H9 (cell line): ENCODE measurements at regions not wholly inside any gene's neighbourhood (a gene's known extent, or its start where the extent isn't known, plus 50 kb on each side); places are given as distances from the start of the nearest gene placed in this dataset.

ENCODE experiments used
- DNase-seq: peaks from one replicate; pipeline ENCODE4 v3.0.0-alpha.2; 2017
- H2AFZ ChIP-seq: one replicate; pipeline ENCODE4 v1.6.1; 2013; ENCODE audit warnings: mild to moderate bottlenecking, low read length, control low read depth, moderate library complexity
- H2AK5ac ChIP-seq: 2 replicates; pipeline ENCODE4 v1.6.1; 2013; ENCODE audit warnings: low read length, control low read depth, mixed read lengths; ENCODE audit not compliant: insufficient read length
- H2BK120ac ChIP-seq: one replicate; pipeline ENCODE4 v1.6.1; 2013; ENCODE audit warnings: low read depth, mild to moderate bottlenecking, low read length, control low read depth, inconsistent platforms; ENCODE audit not compliant: poor library complexity, severe bottlenecking
- H2BK12ac ChIP-seq: 2 replicates; pipeline ENCODE4 v1.6.1; 2013; ENCODE audit warnings: low read length, control low read depth, mixed read lengths, low read depth; ENCODE audit not compliant: insufficient read length
- H2BK15ac ChIP-seq: 2 replicates; pipeline ENCODE4 v1.6.1; 2013; ENCODE audit warnings: low read depth, low read length, control low read depth
- H2BK20ac ChIP-seq: one replicate; pipeline ENCODE4 v1.6.1; 2013; ENCODE audit warnings: low read depth, mild to moderate bottlenecking, low read length, control low read depth, inconsistent platforms; ENCODE audit not compliant: poor library complexity, severe bottlenecking
- H2BK5ac ChIP-seq: 2 replicates; pipeline ENCODE4 v1.6.1; 2013; ENCODE audit warnings: low read length, control low read depth, mixed read lengths; ENCODE audit not compliant: insufficient read length
- H3K14ac ChIP-seq: 2 replicates; pipeline ENCODE4 v1.6.1; 2013; ENCODE audit warnings: low read length, control low read depth; ENCODE audit not compliant: insufficient read depth
- H3K18ac ChIP-seq: 2 replicates; pipeline ENCODE4 v1.6.1; 2013; ENCODE audit warnings: low read depth, mild to moderate bottlenecking, mixed read lengths, low read length, control low read depth; ENCODE audit not compliant: insufficient read length
- H3K23ac ChIP-seq: 2 replicates; pipeline ENCODE4 v1.6.1; 2013; ENCODE audit warnings: low read length, control low read depth, mixed read lengths, low read depth; ENCODE audit not compliant: insufficient read length
- H3K23me2 ChIP-seq: 2 replicates; pipeline ENCODE4 v1.6.1; 2013; ENCODE audit warnings: low read depth, mild to moderate bottlenecking, mixed read lengths, low read length, control low read depth; ENCODE audit not compliant: insufficient read length, poor library complexity, severe bottlenecking
- H3K27ac ChIP-seq: 2 replicates; pipeline ENCODE4 v1.5.1; 2013; ENCODE audit warnings: low read length, control low read depth, mixed read lengths, low read depth; ENCODE audit not compliant: insufficient read length
- H3K27me3 ChIP-seq: 2 replicates; pipeline ENCODE4 v1.6.1; 2013; ENCODE audit warnings: low read length, control low read depth, inconsistent platforms; ENCODE audit not compliant: insufficient read depth
- H3K4ac ChIP-seq: 2 replicates; pipeline ENCODE4 v1.6.1; 2013; ENCODE audit warnings: low read depth, mild to moderate bottlenecking, control low read depth, inconsistent platforms, low read length, moderate library complexity
- H3K4me1 ChIP-seq: 2 replicates; pipeline ENCODE4 v1.6.1; 2013; ENCODE audit warnings: low read length, control low read depth, inconsistent platforms; ENCODE audit not compliant: insufficient read depth
- H3K4me2 ChIP-seq: 2 replicates; pipeline ENCODE4 v1.6.1; 2013; ENCODE audit warnings: low read length, control low read depth, mixed read lengths; ENCODE audit not compliant: insufficient read length, insufficient read depth
- H3K56ac ChIP-seq: 2 replicates; pipeline ENCODE4 v1.6.1; 2013; ENCODE audit warnings: low read depth, mild to moderate bottlenecking, mixed read lengths, low read length, control low read depth; ENCODE audit not compliant: insufficient read length
- H3K79me1 ChIP-seq: 2 replicates; pipeline ENCODE4 v1.6.1; 2013; ENCODE audit warnings: low read depth, mild to moderate bottlenecking, moderate library complexity, low read length, control low read depth, inconsistent platforms; ENCODE audit not compliant: insufficient read depth, poor library complexity, severe bottlenecking
- H3K79me2 ChIP-seq: 2 replicates; pipeline ENCODE4 v1.6.1; 2013; ENCODE audit warnings: low read length, control low read depth, inconsistent platforms; ENCODE audit not compliant: insufficient read depth
- H3K9ac ChIP-seq: 2 replicates; pipeline ENCODE4 v1.6.1; 2013; ENCODE audit warnings: low read length, control low read depth, mixed read lengths; ENCODE audit not compliant: insufficient read length; ENCODE audit errors: extremely low read depth
- H3K9me3 ChIP-seq: one replicate; pipeline ENCODE4 v1.6.1; 2013; ENCODE audit warnings: low read depth, low read length, inconsistent platforms; ENCODE audit not compliant: control insufficient read depth
- H3T11ph ChIP-seq: one replicate; pipeline ENCODE4 v1.6.1; 2013; ENCODE audit warnings: mild to moderate bottlenecking, low read length, control low read depth, inconsistent platforms
- H4K20me1 ChIP-seq: one replicate; pipeline ENCODE4 v1.6.1; 2013; ENCODE audit not compliant: control insufficient read depth, insufficient read length, insufficient read depth
- H4K5ac ChIP-seq: 2 replicates; pipeline ENCODE4 v1.6.1; 2013; ENCODE audit warnings: low read depth, mild to moderate bottlenecking, mixed read lengths, low read length, control low read depth; ENCODE audit not compliant: insufficient read length
- H4K8ac ChIP-seq: replicated peaks from 2 replicates; pipeline ENCODE4 v1.6.1; 2013; ENCODE audit warnings: low read length, control low read depth, mixed read lengths, low read depth; ENCODE audit not compliant: insufficient read length
- H4K91ac ChIP-seq: 2 replicates; pipeline ENCODE4 v1.6.1; 2013; ENCODE audit warnings: low read depth, mild to moderate bottlenecking, moderate library complexity, mixed read lengths, low read length, control low read depth; ENCODE audit not compliant: insufficient read length
- H3K27ac Mint-ChIP-seq, 3 experiments: 2 replicates in 2 of 3; 3 replicates in 1 of 3; pipeline ENCODE4 v1.8.0; 2020 to 2021; ENCODE audit warnings: mixed read lengths in 3 of 3, mild to moderate bottlenecking in 1 of 3, moderate library complexity in 1 of 3
- H3K27me3 Mint-ChIP-seq: 2 replicates; pipeline ENCODE4 v1.8.0; 2021; ENCODE audit warnings: low read depth, mild to moderate bottlenecking, moderate library complexity, mixed read lengths
- H3K36me3 Mint-ChIP-seq, 3 experiments: 2 replicates in 2 of 3; 3 replicates in 1 of 3; pipeline ENCODE4 v1.8.0; 2020 to 2021; ENCODE audit warnings: low read depth in 3 of 3, mixed read lengths in 3 of 3; ENCODE audit not compliant: insufficient read depth in 1 of 3
- H3K4me1 Mint-ChIP-seq, 2 experiments: 2 replicates each; pipeline ENCODE4 v1.8.0; 2020; ENCODE audit warnings: mixed read lengths in 2 of 2
- H3K4me3 Mint-ChIP-seq, 2 experiments: 2 replicates in 1 of 2; 3 replicates in 1 of 2; pipeline ENCODE4 v1.8.0; 2020 to 2021; ENCODE audit warnings: mild to moderate bottlenecking in 2 of 2, mixed read lengths in 2 of 2, moderate library complexity in 1 of 2
- H3K9me3 Mint-ChIP-seq, 2 experiments: 2 replicates in 1 of 2; 3 replicates in 1 of 2; pipeline ENCODE4 v1.8.0; 2020; ENCODE audit warnings: mild to moderate bottlenecking in 2 of 2, mixed read lengths in 2 of 2, moderate library complexity in 1 of 2
- CTCF ChIP-seq: fragments of 200-600 bp; sonication (generic); conservative IDR thresholded peaks from 3 replicates; pipeline ENCODE4 v1.8.0; 2021; ENCODE audit warnings: antibody characterized with exemption, mild to moderate bottlenecking
- WGBS: extraction: QIAGEN DNeasy Blood & Tissue Kit; methylation state at CpG from one replicate; pipeline ENCODE4 v1.1.7; 2013; ENCODE audit warnings: missing lambda C conversion rate, low lambda C conversion rate, mixed read lengths; ENCODE audit not compliant: insufficient read length; ENCODE audit errors: extremely low coverage; 5-methylcytosine and 5-hydroxymethylcytosine counted together

GRCh38 chr4:102400898-102401297 is 55.6 kb upstream of the SLC39A8 start:
- no peak overlapping the region for H3K18ac ChIP-seq
- H4K20me1 ChIP-seq, result no peaks in the 10 kb centered on the region
- H3K4me2 ChIP-seq, result no peak overlapping the region
- no peaks in the 10 kb centered on the region for H3K4me1 Mint-ChIP-seq
- no peak overlapping the region for H4K5ac ChIP-seq
- no peak overlapping the region for H3K56ac ChIP-seq
- WGBS, result no CpG with 5 or more reads among the region's 4 CpGs
- H2BK12ac ChIP-seq, result no peak overlapping the region
- H3K9me3 Mint-ChIP-seq, result no peaks in the 10 kb centered on the region
- H3K79me1 ChIP-seq, result no peaks in the 10 kb centered on the region
- no peaks in the 10 kb centered on the region for H3K23me2 ChIP-seq
- no peak overlapping the region for H2AK5ac ChIP-seq
- H3K79me2 ChIP-seq, result no peaks in the 10 kb centered on the region
- H3K9ac ChIP-seq, result no peak overlapping the region
- H2BK15ac ChIP-seq, result no peak overlapping the region
- no peak overlapping the region for H3K14ac ChIP-seq
- no peak overlapping the region for H4K91ac ChIP-seq
- no peaks in the 10 kb centered on the region for H3K27me3 ChIP-seq
- no peaks in the 10 kb centered on the region for H3K27me3 Mint-ChIP-seq
- H3K36me3 Mint-ChIP-seq, result no peaks in the 10 kb centered on the region
- H4K8ac ChIP-seq, result no peak overlapping the region
- no peak for DNase-seq
- no peak overlapping the region for H2BK120ac ChIP-seq
- TF ChIP-seq CTCF, result no peak
- no peak overlapping the region for H3T11ph ChIP-seq
- no peak overlapping the region for H2BK5ac ChIP-seq
- H2BK20ac ChIP-seq, result no peak overlapping the region
- H3K27ac ChIP-seq, result no peak overlapping the region
- H3K4me3 Mint-ChIP-seq, result no peak overlapping the region
- no peaks in the 10 kb centered on the region for H3K9me3 ChIP-seq
- no peaks in the 10 kb centered on the region for H3K4me1 ChIP-seq
- H3K27ac Mint-ChIP-seq, result no peak overlapping the region
- no peak overlapping the region for H3K23ac ChIP-seq
- no peak overlapping the region for H3K4ac ChIP-seq
- no peak overlapping the region for H2AFZ ChIP-seq
